HG03575 (cell line): ENCODE measurements at regions not wholly inside any gene's neighbourhood (a gene's known extent, or its start where the extent isn't known, plus 50 kb on each side); places are given as distances from the start of the nearest gene placed in this dataset.
"Not testable (repeated sequence)": the region's sequence is repeated elsewhere in the genome, so short reads cannot be mapped to it uniquely, and the experiment has no call there.

Experiments
- ATAC-seq: cut with Tn5 transposase; IDR thresholded peaks from one replicate; pipeline ENCODE4 v1.9.1; 2021; ENCODE audit not compliant: unreplicated experiment, insufficient number of reproducible peaks, low FRiP score; ENCODE audit errors: extremely low read depth

DNA sequence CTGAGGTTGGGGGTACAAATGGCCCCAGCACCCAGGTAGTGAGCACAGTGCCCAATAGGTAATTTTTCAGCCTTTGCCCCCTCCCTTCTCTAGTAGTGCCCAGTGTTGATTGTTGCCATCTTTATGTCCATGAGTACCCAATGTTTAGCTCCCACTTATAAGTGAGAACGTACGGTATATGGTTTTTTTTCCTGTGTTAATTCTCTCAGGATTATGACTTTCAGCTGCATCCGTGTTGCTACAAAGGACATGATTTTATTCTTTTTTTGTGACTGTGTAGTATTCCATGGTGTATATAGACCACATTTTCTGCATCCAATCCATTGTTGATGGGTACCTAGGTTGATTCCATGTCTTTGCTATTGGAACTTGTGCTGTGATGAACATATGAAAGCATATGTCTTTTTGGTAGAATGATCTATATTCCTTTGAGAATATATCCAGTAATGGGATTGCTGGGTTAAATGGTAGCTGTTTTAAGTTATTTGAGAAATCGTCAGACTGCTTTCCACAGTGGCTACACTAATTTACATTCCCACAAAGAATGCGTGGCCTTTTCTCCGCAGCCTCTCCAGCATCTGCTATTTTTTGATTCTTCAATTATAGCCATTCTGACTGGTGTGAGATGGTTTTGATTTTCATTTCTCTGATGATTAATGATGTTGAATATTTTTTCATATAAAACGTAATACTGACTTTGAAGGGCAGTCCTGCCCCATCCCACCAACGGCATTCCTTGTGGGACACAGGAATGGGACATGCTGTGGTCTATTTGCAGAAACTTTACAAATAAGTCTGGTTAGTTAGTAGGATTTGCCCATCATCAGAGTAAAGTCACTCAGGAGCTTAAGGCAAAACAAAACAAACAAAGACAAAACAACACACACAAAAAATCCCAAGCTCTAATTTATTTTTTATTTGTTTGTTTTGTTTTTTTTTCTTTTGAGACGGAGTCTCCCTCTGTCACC, 135.0 kb downstream of the MYCN start:
- ATAC-seq, result no peak

DNA sequence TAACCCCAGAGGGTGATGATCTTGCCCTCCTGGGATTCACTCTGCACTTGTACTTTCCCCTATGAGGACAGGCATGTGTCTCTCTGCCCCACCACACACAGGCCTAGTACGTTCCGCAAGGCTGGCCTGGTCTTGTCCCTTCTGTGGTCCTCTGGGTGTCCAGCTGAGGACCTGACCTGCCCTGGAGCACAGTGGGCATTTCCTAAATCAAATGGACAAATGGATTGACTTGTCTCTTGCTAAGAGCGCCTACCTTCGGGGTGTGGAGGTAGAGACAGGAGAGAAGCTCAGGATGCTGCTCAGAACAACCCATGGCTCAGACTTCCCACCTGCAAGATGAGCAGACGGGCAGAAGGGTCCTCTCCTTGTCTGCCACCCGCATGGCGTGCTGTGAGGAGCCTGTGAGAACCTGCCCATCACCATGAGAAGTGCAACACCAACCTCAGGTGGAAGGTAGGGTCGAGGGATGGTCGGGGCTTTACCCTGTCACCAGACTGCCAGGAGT, 133.6 kb downstream of the MYCN start:
- no peak for ATAC-seq

DNA sequence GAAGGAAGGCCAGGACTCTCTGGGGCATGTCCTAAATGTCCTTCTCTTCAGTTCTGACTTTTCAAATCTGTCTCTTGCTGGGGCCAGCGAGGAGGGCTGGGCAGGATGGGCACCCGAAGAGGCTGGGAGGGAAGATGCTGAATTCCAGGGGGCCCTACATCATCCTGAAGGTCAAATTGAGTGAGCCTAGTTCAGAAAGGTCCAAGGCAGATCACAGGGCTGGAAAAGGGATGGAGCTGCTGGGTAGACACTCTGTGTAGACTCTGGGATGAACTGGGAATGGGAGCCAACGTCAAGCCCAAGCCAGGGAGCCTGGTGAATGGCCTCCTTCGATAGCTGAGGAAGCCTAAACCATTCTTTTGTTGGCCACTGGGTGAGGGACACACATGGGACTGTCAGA, 133.1 kb downstream of the MYCN start:
- ATAC-seq, result no peak

DNA sequence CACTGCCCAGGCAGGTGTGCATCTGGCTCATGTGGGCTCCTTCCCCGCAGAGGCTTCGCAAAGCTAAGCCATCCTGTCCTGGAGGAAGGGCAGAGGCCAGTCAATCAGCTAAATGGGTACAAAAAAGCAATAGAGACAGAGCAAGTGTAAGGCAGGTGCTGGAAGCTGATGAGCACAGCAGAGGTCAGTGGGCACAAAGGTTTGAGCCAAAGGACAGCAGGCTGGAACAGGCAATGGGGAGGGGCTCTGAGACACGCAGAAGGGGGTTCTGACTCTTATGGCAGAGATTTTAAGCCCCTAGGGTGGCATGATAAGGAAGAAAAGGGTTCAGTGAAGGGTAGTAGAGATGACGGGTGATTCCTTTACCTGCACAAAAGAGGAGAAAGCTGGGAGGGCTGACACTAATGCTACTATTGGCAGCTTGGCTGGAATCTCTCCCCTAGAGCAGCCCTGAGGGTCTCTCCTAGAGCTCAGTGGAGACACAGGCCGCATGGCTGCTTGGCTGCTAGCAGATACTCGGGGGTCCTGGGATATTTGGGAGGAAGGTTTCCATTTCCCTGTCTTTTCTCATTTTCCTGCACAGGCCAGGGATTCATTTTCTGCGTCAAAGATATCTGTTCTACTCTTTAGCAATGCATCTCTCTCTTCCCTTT, 132.4 kb downstream of the MYCN start:
- no peak for ATAC-seq

DNA sequence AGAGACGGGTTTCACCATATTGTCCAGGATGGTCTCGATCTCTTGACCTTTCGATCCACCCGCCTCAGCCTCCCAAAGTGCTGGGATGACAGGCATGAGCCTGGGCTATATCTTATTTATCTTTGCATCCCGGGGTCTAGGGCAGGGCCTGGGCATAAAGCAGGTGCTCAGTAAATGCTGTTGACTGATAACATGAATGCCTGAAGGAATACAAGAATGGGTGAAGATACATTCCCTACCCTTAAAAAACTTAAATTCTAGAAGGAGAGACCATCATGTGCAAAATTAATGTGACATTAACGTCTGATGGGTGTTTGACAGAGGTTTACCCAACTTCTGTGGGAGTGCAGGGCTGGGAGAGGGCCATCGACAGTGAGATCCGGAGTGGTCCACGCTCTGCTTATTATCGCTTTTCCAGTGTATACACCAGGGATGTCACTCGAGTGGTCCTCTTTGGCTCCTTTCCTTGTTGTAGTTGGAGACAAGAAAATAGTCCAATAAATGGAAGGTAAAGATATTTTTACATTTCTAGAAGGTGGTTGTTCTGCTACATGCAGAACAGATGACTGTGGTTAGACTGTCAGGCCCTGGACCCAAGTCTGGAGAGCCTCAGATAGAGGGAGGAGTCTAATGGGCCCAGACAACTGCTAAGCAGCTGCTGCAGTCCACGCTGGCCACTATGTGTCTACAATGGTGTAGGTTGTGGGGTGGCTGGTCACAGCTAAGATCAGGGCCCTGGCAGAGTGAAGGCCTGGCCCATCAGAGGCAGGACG, 131.7 kb downstream of the MYCN start:
- no peak for ATAC-seq

DNA sequence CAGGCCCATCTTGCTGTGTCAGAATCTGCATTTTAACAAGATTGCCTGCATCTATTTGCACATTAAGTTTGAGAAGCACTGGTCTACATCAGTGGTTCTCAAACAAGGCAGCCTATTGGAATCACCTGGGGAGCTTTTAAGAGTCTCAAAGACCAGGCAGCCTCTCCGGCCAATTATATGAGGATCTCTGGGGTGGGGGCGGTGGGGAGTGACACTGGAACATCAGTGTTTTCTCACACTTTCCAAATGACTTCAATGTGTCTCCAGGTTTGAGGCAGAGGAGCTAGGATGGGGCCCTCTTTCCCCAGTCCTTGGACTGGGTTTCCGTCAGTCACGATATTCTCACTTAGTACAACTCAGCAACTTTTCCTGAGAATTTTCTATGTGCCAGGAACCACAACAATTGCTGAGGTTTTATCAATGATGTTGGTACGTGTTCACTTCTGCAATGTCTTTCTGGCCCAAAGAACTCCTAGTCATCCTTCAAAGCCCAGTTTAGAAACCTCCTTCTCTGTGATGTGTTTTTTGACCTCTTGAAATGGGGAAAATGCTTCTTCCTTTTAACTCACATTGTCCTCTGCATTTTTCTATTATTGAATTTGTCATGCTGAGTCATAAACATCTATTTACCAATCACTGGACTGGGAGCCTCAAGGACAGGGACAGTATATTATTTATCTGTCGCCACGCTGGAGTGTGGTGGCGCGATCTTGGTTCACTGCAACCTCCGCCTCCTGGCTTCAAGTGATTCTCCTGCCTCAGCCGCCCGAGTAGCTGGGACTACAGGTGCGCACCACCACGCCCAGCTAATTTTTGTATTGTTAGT, 130.9 kb downstream of the MYCN start:
- ATAC-seq, result no peak

DNA sequence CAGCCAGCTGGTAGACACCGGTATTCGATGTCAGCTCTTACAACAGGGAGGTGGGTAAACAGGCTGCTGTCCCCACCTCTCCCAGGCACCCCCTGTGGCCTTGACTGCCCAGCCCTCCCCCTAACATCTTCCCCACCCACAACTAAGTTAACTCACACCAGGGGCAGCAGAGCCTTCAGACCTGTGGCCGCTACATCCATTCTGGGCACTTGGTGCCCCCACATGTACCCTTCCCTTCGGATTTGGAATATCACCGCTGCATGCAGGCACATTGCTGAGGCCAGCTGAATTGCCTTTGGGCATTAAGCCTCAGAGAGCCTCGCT, 130.3 kb downstream of the MYCN start:
- ATAC-seq, result no peak

DNA sequence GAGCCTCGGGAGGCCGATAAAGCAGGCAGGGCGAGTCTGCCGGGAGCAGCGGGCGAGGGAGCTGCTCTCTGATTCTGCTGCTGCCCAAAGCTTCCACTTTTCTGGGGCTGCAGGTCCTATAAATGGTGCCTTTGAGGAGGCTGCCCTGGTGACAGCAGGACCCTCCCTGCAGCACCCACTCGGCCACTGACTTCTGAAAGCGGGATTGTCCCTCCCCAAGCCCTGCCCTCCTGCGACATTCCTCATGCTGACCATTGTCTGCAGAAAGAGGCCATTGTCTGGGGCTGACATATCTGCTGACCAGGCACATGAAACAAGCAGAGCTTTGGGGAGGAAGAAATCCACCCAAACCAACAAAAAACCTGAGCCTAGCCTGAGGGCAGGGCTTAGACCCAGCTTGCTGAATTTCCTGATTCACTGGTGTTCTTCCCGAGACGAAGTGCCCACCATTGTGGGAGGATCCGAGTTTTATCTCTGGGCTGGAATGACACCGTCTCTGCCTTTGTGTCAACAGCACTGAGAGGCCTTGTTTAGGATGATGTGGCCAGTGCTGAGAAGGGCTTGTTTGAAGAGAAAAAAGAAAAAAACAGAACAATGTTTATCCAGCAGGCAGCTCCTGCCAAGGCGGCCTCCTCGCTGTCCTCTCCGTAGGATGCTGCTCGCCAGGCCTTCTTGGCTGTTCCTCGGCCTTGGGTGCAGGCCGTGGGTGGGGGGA, 129.7 kb downstream of the MYCN start:
- ATAC-seq, result no peak

DNA sequence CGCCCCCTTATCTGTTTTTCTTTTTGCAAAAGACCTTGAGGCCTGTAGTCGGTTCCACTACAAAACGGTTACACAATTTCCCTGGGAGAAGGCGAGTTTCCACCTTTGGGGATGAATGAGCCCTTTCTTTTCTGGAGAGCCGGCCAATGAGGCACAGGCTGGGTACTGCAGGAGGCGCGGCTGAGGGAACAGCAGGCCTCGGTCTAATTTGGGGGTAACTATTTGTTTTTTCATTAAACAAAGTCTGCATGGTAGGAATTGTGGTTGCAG, 129.2 kb downstream of the MYCN start:
- no peak for ATAC-seq

DNA sequence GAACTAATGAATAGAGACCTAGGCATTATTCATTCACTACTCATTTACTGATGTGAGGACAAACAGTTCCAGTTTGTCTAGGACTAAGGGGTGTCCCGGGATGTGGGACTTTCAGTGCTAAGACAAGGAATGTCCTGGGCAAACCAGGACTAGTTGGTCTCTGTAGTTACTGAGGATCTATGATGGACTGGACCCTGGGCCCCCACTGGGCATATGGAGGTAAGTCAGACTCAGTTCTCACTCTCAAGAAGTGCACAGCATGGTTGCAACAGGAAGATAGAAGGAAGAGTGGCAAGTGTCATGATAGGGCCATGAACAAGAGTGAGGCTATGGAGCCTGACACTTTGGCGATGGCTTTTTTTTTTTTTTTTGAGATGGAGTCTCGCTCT, 128.2 kb downstream of the MYCN start:
- ATAC-seq, result no peak

DNA sequence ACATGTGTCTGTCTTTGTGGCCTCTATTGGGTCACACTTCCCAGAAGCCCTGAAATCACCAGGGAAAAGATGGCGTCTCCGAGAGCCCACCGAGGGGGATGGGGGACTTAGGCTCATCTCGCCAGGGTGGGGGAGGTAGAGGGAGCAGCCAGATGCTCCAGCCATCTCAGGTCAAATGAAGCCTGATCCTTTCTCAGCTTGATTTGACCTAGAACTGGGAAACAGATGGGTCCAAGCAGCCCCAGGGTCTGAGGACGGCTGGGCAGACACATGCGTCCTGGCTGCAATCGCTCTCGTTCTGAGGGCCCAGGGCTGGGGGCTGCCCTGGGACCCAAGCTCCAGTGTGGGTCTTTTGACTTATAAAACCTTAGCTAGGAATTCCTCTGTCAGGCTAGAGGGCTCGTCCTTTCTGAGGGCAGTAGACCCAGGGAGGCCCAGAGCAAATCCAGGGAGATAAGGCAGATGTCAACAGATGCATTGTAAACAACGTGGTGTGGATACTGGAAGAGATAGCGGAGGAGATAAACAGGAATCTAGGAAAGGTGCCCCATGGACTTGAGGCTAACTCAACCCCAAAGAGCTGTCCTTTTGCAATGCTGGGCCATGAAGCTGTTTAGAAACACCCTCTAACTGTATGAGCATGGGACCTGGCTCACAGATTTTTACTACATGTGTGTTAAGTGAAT, 127.7 kb downstream of the MYCN start:
- ATAC-seq, result no peak

DNA sequence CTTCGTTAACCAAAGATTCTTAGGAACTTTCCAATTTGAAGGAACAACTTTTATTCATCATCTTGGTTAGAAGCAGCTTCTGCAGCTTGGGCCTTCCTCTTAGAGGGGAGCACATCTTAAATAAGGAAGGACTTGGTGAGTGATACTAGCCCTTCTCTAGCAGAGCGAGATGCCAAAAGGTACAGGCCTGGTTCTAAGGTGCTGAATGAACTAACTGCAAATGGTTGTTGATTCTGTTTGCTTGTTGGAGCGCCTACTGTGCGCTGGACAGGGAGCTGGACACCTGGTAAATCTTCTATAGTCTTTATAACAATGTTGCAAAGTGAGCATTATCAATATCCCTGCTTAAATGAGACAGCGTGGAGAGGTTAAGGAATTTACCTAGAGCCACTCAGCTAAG, 127.1 kb downstream of the MYCN start:
- no peak for ATAC-seq

DNA sequence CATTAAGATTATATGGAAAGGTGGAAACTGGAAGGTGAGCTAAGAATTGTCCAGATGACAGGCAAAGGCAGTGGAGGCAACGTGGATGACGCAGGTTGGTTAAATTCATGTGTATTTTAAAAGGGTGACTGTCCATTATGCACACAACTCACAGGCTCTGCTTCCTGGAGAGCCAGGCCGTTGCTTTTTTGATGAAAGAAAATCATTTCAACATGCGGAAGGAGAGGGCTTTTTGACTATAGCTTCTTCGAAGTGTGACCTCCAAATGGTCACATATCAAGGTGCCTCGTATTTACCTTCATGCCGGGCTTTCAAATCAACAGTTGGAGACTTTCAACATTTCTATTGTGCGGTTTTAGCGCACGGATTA, 126.7 kb downstream of the MYCN start:
- no peak for ATAC-seq

DNA sequence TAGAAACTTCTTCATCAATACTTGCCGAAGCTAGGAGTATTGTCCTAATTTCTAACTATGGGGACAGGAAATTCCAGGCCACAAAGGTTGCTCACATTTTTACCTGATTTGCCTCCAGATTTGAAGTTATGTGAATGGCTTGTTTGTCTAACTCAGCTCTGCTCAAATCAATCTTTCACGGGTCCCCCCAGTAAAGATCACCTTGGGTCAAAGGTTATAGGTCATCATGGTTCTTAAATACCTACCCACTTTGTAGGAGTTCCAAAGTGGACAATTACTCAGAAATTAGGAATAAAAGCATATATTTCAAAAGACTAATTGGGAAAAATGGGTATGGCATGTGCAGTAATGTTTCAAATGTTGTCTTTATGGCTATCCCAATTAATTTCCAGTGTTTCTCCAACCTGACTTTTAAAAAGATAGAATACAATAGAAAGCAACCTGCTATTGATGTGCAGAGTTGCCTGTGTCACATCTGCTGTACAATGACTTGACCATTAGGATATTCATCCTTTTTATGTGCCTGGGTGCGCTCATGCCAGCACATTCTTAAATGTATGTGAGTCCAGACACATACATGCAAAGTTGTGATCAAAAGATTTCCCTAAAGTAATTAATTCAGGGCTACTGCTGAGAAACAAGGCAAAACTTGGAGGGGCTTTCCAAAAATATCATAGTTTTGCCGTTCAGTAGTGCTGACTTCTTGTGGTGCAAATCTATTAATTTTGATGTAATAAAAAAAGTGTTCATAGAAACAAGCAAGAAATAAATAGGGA, 126.1 kb downstream of the MYCN start:
- no peak for ATAC-seq

DNA sequence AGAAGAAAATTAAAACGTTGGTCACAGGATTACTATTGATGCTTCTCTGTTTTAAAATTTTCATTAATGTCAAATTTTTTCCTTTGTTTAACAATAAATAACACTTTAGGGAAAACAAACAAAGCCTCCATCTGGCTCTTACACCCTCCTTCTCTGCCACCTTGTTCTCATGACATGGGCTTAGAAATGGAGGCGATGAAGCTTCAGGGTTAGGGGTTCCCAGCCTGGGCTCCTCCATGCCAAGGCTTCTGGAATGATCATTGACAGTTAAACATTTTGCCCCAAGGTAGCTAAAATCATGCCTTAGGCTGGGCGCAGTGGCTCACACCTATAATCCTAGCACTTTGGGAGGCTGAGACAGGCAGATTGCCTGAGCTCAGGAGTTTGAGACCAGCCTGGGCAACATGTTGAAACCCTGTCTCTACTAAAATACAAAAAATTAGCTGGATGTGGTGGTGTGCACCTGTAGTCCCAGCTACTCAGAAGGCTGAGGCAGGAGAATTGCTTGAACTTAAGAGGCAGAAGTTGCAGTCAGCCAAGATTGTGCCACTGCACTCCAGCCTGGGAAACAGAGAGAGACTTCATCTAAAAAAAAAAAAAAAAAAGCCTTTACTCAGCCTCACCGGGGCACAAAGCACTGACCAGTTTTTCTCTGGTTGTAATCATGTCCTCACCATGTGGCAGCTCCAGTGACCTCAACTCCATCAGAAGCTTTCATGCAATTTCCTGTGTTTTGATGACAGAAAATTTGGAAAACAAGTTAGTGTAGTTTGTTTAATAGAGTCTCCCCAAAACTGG, 125.1 kb downstream of the MYCN start:
- not testable (repeated sequence) for ATAC-seq

DNA sequence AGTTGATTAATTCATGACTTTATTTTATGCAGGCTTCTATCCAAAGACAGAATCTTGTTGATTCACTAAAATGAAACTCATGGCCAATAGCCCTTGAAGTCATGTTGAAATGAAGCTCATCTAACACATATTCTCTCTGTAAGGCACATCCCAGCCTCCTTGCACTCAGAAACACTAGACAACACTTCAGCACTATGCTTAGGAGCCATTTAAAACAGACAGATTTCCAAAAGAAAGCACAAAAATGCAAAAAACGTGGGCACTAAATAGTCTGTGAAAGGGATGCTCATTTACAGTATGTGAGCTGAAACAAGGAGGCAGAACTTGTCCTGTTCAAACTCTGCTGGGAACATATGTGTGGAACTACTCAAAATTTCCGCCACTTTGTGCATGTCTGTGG, 124.4 kb downstream of the MYCN start:
- ATAC-seq, result no peak
